HG02884 (cell line): ENCODE measurements at regions not wholly inside any gene's neighbourhood (a gene's known extent, or its start where the extent isn't known, plus 50 kb on each side); places are given as distances from the start of the nearest gene placed in this dataset.

Source experiments
- ATAC-seq: cut with Tn5 transposase; IDR thresholded peaks from one replicate; pipeline ENCODE4 v1.9.1; 2021; ENCODE audit warnings: mild to moderate bottlenecking, moderate library complexity; ENCODE audit not compliant: unreplicated experiment

DNA sequence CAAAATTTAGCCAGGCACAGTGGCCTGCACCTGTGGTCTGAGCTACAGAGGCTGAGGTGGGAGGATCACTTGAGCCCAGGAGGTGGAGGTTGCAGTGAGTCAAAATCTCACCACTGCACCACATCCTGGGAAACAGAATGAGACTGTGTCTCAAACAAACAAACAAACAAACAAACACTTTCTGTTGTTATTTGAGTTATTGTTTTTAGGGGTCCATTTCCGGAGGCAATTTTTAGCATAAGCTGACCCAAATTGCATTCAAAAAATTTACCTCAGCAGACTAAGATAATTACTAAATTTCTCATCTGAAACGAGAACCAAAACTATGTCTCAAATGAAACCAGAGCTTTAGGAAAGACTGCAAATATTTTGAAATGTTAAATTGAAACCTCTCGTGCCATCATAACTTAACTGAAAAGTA is 1485.1 kb downstream of the EFNA5 start:
- ATAC-seq: no peak

DNA sequence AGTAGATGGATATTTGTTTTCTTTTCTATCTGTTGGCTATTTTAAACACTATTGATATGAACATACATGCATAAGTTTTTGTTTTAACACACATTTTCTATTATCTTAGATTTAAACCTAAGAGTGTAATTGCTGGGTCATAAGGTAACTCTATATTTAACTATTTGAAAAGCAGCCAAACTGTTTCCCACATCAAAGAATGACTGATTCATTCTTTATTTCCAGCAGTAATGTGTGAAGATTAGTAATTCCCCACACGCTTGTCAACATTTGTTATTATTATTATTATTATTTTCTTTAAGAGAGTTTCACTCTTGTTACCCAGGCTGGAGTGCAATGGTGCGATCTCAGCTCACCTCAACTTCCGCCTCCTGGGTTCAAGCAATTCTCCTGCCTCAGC is 1495.8 kb downstream of the EFNA5 start:
- ATAC-seq: no peak

- ATAC-seq: no peak
Observed at GRCh38 chr5:106172681-106173532, 1497.8 kb downstream of the EFNA5 start.

- no peak for ATAC-seq
Observed at GRCh38 chr5:106171708-106172107, 1499.0 kb downstream of the EFNA5 start.

GRCh38 chr5:106171132-106171531 is 1499.6 kb downstream of the EFNA5 start:
- no peak for ATAC-seq

GRCh38 chr5:106167766-106168165 is 1503.0 kb downstream of the EFNA5 start:
- ATAC-seq: no peak

DNA sequence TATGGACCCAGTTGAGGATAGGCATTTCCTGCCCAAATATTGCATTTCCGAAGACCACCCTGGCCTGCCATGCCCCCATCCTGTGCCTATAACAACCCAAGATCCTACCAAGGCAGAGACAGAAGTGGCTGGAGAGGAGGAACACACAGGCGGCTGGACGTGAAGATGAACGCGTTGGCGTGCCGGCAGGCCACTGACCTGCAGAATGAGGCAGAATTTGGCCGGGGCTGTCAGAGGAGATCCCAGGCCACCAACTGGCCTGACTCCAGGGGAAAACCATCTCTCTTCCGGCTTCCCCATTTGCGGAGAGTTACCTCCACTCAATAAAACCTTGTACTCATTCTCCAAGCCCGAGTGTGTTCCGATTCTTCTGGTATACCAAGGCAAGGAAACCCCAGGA is 1507.5 kb downstream of the EFNA5 start:
- ATAC-seq: no peak

- ATAC-seq: no peak
Observed at GRCh38 chr5:106159616-106160015, 1511.1 kb downstream of the EFNA5 start.

DNA sequence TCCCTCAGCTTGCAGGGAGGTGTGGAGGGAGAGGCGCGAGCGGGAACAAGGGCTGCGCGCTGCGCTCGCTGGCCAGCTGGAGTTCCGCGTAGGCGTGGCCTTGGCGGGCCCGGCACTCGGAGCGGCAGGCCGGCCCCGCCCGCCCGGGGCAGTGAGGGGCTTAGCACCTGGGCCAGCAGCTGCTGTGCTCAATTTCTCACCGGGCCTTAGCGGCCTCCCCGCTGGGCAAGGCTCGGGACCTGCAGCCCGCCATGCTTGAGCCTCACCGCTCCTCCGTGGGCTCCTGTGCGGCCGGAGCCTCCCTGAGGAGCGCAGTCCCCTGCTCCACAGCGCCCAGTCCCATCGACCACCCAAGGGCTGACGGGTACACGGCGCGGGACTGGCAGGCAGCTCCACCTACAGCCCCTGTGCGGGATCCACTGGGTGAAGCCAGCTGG is 1516.4 kb downstream of the EFNA5 start:
- ATAC-seq: no peak

- no peak for ATAC-seq
Observed at GRCh38 chr5:106152569-106152968, 1518.2 kb downstream of the EFNA5 start.

- ATAC-seq: no peak
Observed at GRCh38 chr5:106142116-106142515, 1528.6 kb downstream of the EFNA5 start.

DNA sequence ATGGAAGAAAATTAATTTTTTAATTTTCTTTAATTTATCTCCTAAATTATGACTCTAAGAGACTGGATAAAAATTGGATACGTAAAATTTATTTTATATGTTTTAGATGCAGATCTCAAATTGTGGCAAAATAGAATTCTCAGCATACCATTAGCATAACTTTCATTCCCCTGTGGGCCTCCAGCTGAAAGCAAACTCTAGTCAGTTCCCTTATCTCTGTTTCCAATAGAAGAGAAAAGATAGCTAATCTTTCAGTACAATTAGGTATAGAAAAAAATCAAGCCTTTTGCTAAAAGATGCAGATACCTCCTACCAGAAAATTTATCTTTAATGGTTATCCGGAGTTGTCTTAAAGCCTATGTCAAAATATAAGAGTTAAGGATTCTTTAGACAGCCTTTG is 1530.6 kb downstream of the EFNA5 start:
- ATAC-seq: no peak

DNA sequence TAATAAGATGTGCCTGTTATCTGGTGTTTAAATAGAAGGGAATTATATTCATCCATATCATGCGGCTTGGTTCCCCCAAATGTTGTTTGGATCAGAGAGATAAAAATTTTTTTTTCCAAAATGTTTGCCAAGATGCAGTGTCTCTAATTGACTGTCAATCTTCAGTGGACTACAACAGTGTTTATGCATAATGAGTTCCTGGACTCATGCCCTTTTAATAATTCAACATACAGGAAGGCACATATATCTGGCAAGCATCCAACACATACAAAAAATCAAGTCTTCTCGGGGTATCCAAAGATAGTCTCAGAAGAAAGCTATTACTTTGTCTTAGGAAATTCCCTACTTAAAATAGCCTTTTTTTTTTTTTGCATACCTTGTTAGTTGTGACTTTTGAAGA is 1534.7 kb downstream of the EFNA5 start:
- no peak for ATAC-seq

DNA sequence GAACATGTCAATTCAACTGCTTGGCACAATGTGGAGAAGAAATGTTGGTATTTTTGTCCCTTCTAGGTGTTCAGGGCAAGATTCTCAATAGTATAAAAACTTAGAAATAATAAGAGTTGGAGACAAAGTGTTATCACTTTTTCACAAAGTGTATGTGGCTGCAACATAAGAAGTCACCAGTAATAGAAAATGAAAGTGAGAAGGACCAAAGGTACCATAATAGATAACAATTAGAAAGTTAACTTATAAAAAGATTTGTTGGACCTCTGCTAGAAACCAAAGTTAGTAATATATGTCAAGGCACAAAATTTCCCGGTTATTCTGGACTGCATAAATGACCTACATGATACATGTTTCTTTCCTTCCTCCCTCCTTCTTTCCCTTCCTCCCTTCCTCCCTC is 1535.3 kb downstream of the EFNA5 start:
- ATAC-seq: no peak

DNA sequence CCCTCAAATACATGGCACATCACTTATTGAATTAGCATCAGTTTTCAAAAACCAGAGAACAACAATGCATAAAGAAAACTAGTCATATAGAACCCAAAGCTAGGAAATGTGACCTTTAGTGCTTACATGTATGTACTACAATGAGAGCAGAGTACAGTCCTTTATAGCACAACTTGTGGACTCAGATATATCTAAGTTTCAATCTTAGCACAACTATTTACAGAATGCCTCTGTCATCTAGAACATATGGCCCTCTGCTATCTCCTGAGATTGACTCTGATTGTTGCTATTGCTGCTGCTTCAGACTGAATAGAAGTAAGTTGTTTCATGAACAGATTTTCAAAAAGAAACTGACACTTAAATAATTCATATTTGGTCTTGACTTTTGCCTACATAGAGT is 1536.2 kb downstream of the EFNA5 start:
- ATAC-seq: no peak

- ATAC-seq: peak; percentile 76
Observed at GRCh38 chr5:106127985-106128384, 1542.8 kb downstream of the EFNA5 start.

DNA sequence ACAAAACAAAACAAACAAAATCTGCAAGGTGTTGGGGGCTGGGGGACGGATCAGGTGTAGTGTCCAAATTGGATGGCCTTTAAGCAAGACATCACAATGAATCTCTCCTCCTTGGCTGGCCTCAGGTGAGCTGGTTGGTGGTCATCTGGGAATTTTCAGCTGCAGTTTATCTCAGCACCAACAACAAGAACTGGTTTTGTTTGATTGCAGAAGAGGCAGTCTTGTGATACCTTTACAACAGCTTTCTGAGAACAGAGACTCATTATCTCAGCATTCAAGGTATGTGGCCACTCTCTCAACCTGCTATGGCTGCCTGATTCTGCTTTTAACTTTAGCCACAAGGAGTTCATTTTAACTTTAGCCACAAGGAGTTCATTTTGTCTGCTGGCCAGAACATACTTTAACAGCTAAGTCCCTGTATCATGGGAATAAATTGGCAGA is 1543.4 kb downstream of the EFNA5 start:
- ATAC-seq: no peak

- ATAC-seq: peak; percentile 83
Observed at GRCh38 chr5:106121972-106122605, 1548.6 kb downstream of the EFNA5 start.

DNA sequence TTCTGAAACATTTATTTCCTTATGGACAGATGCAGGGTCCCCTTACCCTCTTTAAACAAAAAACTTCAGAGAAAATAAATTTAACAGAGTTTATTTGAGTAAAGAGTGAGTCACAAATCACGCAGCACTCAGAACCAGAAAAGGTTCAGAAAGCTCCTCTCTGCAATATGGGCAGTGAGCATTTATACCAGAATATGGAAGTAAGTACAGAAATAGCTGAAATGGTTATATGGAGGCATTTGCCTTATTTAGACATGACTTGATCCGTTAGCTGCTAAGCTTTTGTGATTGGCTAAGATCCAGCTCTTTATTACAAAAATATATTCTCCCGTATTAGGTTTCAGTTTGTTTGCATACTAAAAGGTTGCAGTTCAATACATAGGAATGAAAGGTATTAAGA is 1554.1 kb downstream of the EFNA5 start:
- ATAC-seq: no peak

DNA sequence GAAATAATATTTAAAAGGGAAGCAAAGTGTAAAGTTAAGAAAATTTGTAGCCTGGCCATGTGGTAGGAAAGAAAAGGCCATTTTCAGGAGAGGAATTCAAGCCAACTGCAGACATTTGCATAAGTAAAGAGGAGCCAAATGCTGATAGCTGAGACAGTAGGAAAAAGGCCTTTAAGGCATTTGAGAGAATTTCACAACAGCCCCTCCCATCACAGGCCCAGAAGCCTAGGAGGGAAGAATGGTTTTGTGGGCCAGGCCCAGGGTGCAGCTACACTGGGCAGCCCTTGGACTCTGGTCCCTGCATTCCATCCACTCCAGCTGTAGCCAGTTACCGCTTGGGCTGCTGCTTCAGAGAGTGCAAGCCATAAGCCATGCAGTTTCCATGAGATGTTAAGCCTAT is 1556.8 kb downstream of the EFNA5 start:
- ATAC-seq: no peak

DNA sequence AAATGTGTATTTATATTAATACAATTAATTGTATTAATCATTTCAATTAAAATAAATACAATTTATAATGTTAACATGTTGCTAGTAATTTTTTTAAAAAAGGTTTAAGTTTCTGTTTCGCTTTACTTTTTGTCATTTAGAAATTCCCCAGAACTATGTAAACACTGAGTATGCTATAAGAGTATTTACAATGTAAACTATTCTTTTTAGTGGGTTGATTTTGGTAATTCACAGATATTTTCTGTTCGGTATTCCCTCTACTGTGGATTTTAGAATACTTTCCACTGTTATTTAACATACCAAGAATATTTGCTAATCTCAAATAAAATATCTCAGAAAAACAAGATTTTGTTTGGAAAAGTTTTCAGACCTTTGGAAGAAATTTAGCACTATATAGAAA is 1564.4 kb downstream of the EFNA5 start:
- ATAC-seq: no peak

GRCh38 chr5:106097340-106097739 is 1573.4 kb downstream of the EFNA5 start:
- no peak for ATAC-seq
